Thoracic aorta (tissue), 2 donors: ENCODE measurements at regions not wholly inside any gene's neighbourhood (a gene's known extent, or its start where the extent isn't known, plus 50 kb on each side); places are given as distances from the start of the nearest gene placed in this dataset.

ENCODE experiments used
- ATAC-seq: fragments of 150-250 bp; one replicate; pipeline ENCODE4 v1.8.0; 2017; ENCODE audit warnings: low read depth; ENCODE audit not compliant: insufficient number of reproducible peaks, low FRiP score
- DNase-seq: peaks from one replicate; pipeline ENCODE4 v3.0.0-alpha.2; 2020; ENCODE audit warnings: low spot score
- H3K27ac ChIP-seq, 2 donors: fragments of 200-600 bp; sonication (generic); 1 replicate in 1 of 2; 2 replicates in 1 of 2; pipeline ENCODE4 v1.5.1; 2016; ENCODE audit warnings: mild to moderate bottlenecking in 2 of 2, moderate library complexity in 2 of 2
- H3K27me3 ChIP-seq: fragments of 200-600 bp; sonication (generic); replicated peaks from 2 replicates; pipeline ENCODE4 v1.6.0; 2016; ENCODE audit warnings: mild to moderate bottlenecking; ENCODE audit not compliant: insufficient read depth
- H3K36me3 ChIP-seq: fragments of 200-600 bp; sonication (generic); one replicate; pipeline ENCODE4 v1.5.1; 2016
- H3K4me1 ChIP-seq, 2 donors: fragments of 200-600 bp; sonication (generic); 1 replicate in 1 of 2; 2 replicates in 1 of 2; pipeline versions ENCODE4 v1.5.1 to v1.6.0; 2016; ENCODE audit warnings: low read depth in 2 of 2, mild to moderate bottlenecking in 1 of 2; ENCODE audit not compliant: control insufficient read depth in 1 of 2
- H3K4me3 ChIP-seq: fragments of 200-600 bp; sonication (generic); 2 replicates; pipeline ENCODE4 v1.5.1; 2016; ENCODE audit warnings: mild to moderate bottlenecking
- H3K9me3 ChIP-seq: fragments of 200-600 bp; sonication (generic); 2 replicates; pipeline ENCODE4 v1.5.1; 2016
- TF ChIP-seq, protein P1 (sequence below): fragments of 200-600 bp; sonication (generic); IDR thresholded peaks from one replicate; pipeline ENCODE4 v1.5.1; 2019; ENCODE audit warnings: antibody characterized with exemption

DNA sequence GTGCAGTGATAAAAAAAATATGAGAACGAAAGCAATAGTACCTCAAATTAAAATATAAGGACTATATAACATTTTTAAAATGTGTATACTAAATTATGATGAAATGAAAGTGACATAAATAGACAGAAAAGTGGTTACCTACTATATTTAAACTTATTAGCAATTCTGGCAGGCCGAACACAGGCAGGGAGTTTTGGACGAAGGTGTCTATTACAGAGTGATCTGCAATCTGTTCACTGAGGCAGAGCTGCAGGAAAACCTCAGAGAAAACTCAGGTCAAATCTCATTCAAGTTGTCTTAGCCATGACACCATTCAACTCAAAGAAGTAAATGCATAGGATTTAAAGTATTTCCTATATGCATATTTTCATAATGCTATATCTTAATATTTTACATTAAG is 274.8 kb upstream of the GULP1 start:
- no peaks in the 10 kb centered on the region for H3K27me3 ChIP-seq
- no peak overlapping the region for H3K27ac ChIP-seq
- H3K36me3 ChIP-seq = no peaks in the 10 kb centered on the region
- DNase-seq (no peak), ATAC-seq (no peak)
- TF ChIP-seq, protein P1, sequence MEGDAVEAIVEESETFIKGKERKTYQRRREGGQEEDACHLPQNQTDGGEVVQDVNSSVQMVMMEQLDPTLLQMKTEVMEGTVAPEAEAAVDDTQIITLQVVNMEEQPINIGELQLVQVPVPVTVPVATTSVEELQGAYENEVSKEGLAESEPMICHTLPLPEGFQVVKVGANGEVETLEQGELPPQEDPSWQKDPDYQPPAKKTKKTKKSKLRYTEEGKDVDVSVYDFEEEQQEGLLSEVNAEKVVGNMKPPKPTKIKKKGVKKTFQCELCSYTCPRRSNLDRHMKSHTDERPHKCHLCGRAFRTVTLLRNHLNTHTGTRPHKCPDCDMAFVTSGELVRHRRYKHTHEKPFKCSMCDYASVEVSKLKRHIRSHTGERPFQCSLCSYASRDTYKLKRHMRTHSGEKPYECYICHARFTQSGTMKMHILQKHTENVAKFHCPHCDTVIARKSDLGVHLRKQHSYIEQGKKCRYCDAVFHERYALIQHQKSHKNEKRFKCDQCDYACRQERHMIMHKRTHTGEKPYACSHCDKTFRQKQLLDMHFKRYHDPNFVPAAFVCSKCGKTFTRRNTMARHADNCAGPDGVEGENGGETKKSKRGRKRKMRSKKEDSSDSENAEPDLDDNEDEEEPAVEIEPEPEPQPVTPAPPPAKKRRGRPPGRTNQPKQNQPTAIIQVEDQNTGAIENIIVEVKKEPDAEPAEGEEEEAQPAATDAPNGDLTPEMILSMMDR = no peak
- H3K4me1 ChIP-seq = no peaks in the 10 kb centered on the region
- no peaks in the 10 kb centered on the region for H3K9me3 ChIP-seq
- H3K4me3 ChIP-seq = no peak overlapping the region

DNA sequence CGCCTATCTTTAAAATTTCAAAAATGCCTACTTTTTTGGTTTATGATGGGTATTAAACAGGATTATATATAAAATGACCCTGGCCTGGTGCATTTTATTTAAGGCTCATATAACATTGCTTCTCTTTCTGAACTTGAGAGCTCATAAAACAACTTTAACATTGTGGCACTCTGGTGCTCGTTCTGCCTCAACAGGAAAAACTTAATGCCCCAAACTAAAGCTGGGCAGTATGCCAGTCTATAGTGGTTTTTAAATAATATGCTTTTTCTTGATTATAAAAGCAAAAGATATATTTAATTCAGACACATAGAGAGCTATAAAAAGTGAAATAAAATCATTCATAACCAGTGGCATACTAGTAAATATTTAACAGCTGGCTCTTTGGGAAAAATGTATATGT is 269.3 kb upstream of the GULP1 start:
- no peaks in the 10 kb centered on the region for H3K36me3 ChIP-seq
- ATAC-seq (no peak), DNase-seq (no peak)
- H3K9me3 ChIP-seq = no peaks in the 10 kb centered on the region
- no peak overlapping the region for H3K4me3 ChIP-seq
- TF ChIP-seq, protein P1 = no peak
- H3K27ac ChIP-seq = no peak overlapping the region
- H3K4me1 ChIP-seq = no peaks in the 10 kb centered on the region
- no peaks in the 10 kb centered on the region for H3K27me3 ChIP-seq

DNA sequence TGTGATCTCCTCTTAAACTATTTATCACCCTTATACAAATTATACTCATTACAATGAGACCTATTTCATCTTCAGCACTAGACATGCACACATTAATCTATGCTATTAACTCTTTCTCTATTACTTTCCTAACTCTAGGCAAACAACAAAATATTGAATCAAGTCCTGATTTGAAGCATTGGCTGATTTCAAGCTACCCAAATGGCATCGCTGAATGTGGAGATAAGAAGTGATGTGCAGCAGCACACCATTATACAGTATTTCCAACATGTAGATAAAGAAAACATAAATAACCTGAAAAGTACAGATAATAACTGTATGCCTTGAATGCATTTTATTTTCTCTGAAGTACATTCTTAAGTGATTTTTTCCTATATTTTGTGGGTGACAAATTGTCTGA is 268.6 kb upstream of the GULP1 start:
- H3K27ac ChIP-seq = no peak overlapping the region
- no peaks in the 10 kb centered on the region for H3K4me1 ChIP-seq
- H3K36me3 ChIP-seq = no peaks in the 10 kb centered on the region
- TF ChIP-seq, protein P1 = no peak
- DNase-seq (no peak), ATAC-seq (no peak)
- no peak overlapping the region for H3K4me3 ChIP-seq
- H3K9me3 ChIP-seq = no peaks in the 10 kb centered on the region
- no peaks in the 10 kb centered on the region for H3K27me3 ChIP-seq

DNA sequence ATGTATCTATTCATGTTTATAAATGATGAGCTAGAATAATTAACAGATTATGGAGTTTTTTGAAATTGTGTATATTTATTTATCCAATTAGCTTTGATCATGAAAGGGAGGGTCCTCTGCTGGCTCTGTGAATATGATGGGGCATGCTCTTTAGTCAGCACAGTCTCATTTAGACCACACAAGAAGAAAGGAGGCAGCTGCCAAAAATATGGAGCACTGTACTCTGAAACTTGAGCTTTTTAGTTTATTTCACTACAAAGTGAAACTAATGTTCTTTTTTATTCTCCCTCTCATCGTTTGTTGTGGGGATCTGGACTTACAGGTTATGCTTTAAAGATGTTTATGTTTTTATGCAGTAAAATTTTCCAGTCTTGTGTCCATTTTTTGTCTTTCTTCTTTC is 266.9 kb upstream of the GULP1 start:
- Histone ChIP-seq H3K4me1 (no peaks in the 10 kb centered on the region), H3K9me3 (no peaks in the 10 kb centered on the region), H3K27me3 (no peaks in the 10 kb centered on the region), H3K27ac (no peak overlapping the region), H3K36me3 (no peaks in the 10 kb centered on the region), H3K4me3 (no peak overlapping the region)
- ATAC-seq = no peak
- DNase-seq = no peak
- TF ChIP-seq, protein P1 = no peak

DNA sequence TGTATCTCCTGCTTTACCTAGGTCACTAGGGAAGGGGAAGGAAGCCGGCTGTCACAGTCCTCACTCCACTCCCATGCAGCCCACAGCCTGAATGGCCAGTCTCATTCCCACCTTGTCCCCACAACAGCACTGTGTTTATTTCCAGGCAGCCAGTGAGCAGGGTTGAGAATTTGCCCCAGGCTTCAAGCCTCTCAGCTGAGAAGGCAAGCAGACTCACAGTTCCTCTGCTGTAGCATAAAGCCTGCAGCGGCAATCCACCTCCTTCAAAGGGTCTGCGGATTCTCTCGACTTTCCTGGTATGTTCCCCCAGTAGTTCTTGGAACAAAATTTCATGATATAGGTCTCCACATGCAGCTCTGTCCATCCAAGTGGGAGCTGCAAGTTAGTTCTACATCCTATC is 262.9 kb upstream of the GULP1 start:
- TF ChIP-seq, protein P1 = no peak
- Histone ChIP-seq H3K27ac (no peak overlapping the region), H3K4me1 (no peaks in the 10 kb centered on the region), H3K27me3 (no peaks in the 10 kb centered on the region), H3K4me3 (no peak overlapping the region), H3K9me3 (no peaks in the 10 kb centered on the region), H3K36me3 (no peaks in the 10 kb centered on the region)
- no peak for ATAC-seq
- DNase-seq = no peak
